Left lobe of liver (tissue), 2 donors: ENCODE measurements at regions not wholly inside any gene's neighbourhood (a gene's known extent, or its start where the extent isn't known, plus 50 kb on each side); places are given as distances from the start of the nearest gene placed in this dataset.
A peak's percentile ranks its signal among the peaks of the same experiment; 100 is the strongest.

ENCODE experiments used
- ATAC-seq: fragments of 200-7000 bp; cut with Tn5 transposase; one replicate; pipeline ENCODE4 v1.9.1; 2020; ENCODE audit warnings: mild to moderate bottlenecking, moderate library complexity
- DNase-seq: peaks from one replicate; pipeline ENCODE4 v3.0.0-alpha.2; 2020; ENCODE audit warnings: low spot score
- donor health status: DM: no; HTN: no; CAD: no; lungs with moderate emphysema.
- donor health status: DM: no; HTN: yes; CAD: no.

- no peak for DNase-seq
- peak; percentile 67 for ATAC-seq
Measured at GRCh38 chr1:94599095-94599813, 57.7 kb upstream of the F3 start.

DNA sequence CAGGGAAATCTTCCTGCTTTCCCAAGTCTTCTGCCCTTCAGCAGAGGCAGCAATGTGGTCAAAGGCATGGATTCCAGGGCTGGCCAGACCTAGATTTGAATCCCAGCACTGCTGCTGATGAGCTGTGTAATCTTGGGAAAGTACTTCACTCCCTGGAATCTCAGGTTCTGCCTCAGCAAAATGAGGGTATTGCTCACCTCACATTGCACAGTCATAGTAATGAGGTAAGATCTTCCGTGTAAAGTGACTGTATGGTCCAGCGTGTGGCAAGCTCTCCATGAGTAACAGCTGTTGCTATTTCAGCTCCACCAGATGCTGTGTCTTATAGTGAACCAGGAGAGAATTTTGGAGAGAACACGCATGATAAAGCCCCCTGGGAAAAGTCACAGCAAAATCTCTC lies 56.1 kb upstream of the F3 start:
- ATAC-seq: no peak
- no peak for DNase-seq

GRCh38 chr1:94596260-94596659 lies 54.7 kb upstream of the F3 start:
- ATAC-seq: no peak
- DNase-seq: no peak

DNA sequence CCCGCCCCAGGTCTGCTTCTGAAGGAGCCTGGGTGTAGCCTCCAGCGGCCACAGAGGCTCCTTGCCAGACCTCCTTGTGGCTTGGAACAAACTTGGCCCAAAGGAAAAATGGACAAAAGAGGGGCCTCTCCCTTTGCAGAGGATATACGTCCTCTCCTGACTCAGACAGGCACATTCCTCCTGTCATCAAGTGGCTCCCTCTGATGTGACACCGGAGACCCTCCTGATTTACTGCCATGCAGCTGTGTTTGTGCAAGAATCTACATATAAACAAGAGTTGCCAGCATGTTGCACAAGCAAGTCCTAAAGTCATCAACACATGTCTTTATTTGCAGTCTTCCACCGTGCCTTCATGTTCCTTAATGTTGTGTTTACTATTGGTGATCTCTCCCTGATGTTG lies 54.1 kb upstream of the F3 start:
- no peak for ATAC-seq
- no peak for DNase-seq

GRCh38 chr1:94593611-94594010 lies 52.1 kb upstream of the F3 start:
- ATAC-seq (no peak), DNase-seq (no peak)

DNA sequence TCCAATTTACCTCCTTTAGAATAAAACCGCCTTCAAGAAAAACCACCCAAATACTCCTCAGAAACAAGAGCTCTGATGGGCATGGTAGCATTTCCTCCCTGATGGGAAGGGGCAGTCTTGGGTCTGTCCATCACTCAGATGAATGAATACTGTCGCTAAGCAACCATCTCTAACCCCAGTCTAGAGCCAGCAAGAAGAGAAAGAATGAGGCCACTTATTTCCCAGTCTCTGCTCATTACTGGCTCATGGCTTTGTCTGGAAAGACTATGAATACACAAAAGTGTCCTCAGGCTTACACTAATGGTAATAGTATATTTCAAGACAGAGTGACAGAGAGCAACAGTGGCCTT lies 51.0 kb upstream of the F3 start:
- ATAC-seq: no peak
- no peak for DNase-seq

GRCh38 chr1:94591823-94592570 lies 50.4 kb upstream of the F3 start:
- no peak for DNase-seq
- ATAC-seq: no peak
